Vagina (tissue), 2 donors: ENCODE measurements at regions not wholly inside any gene's neighbourhood (a gene's known extent, or its start where the extent isn't known, plus 50 kb on each side); places are given as distances from the start of the nearest gene placed in this dataset.
"Not testable (repeated sequence)": the region's sequence is repeated elsewhere in the genome, so short reads cannot be mapped to it uniquely, and the experiment has no call there.

Experiments
- POLR2A ChIP-seq, 2 donors: fragments of 450-650 bp; IDR thresholded peaks; one replicate each; pipeline ENCODE4 v1.6.1; 2017; ENCODE audit warnings: antibody characterized with exemption in 2 of 2, mild to moderate bottlenecking in 2 of 2, moderate library complexity in 2 of 2
- POLR2AphosphoS5 ChIP-seq, 2 donors: sonication (generic); formaldehyde crosslinking; IDR thresholded peaks; one replicate each; pipeline ENCODE4 v1.9.0; 2017; ENCODE audit warnings: antibody characterized with exemption in 2 of 2, mild to moderate bottlenecking in 2 of 2, low read depth in 1 of 2; ENCODE audit not compliant: insufficient read depth in 1 of 2
- TF ChIP-seq, protein P1 (sequence below), 3 experiments: fragments of 450-650 bp in 2 of 3; fragments of 200-600 bp in 1 of 3; sonication (generic) in 1 of 3; IDR thresholded peaks; one replicate each; pipeline ENCODE4 v1.5.1; 2017 to 2019; ENCODE audit warnings: antibody characterized with exemption in 3 of 3, mild to moderate bottlenecking in 2 of 3, moderate library complexity in 2 of 3

DNA sequence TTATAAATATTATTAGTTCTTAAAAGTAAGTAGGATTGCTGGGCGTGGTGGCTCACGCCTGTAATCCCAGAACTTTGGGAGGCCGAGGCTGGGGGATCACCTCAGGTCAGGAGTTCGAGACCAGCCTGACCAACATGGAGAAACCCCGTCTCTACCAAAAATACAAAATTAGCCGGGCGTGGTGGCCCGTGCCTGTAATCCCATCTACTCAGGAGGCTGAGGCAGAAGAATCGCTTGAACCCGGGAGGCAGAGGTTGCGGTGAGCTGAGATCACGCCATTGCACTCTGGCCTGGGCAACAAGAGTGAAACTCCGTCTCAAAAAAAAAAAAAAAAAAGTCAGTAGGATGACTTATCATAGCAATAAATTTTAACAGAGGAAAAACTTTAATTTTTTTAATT lies 232.5 kb downstream of the TUSC1 start:
- TF ChIP-seq, protein P1, sequence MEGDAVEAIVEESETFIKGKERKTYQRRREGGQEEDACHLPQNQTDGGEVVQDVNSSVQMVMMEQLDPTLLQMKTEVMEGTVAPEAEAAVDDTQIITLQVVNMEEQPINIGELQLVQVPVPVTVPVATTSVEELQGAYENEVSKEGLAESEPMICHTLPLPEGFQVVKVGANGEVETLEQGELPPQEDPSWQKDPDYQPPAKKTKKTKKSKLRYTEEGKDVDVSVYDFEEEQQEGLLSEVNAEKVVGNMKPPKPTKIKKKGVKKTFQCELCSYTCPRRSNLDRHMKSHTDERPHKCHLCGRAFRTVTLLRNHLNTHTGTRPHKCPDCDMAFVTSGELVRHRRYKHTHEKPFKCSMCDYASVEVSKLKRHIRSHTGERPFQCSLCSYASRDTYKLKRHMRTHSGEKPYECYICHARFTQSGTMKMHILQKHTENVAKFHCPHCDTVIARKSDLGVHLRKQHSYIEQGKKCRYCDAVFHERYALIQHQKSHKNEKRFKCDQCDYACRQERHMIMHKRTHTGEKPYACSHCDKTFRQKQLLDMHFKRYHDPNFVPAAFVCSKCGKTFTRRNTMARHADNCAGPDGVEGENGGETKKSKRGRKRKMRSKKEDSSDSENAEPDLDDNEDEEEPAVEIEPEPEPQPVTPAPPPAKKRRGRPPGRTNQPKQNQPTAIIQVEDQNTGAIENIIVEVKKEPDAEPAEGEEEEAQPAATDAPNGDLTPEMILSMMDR (IDR thresholded peaks at IDR 0.05), result not testable (repeated sequence)
- not testable (repeated sequence) for TF ChIP-seq POLR2A (IDR thresholded peaks at IDR 0.05); POLR2AphosphoS5 (IDR thresholded peaks at IDR 0.05; ENCODE audit: insufficient read depth in 1 of 2, low read depth in 1 of 2)
